ENCODE measurements at regions not wholly inside any gene's neighbourhood (a gene's known extent, or its start where the extent isn't known, plus 50 kb on each side); places are given as distances from the start of the nearest gene placed in this dataset.

GRCh38 chr1:117681093-117681900, 75.4 kb downstream of the TENT5C start:
- Mint-ChIP-seq H3K27ac (ENCODE audit: low read depth, unreplicated experiment) (no peak overlapping the region), H3K4me3 (ENCODE audit: unreplicated experiment) (no peak overlapping the region), H3K9me3 (ENCODE audit: unreplicated experiment) (no peaks in the 10 kb centered on the region), H3K27me3 (ENCODE audit: insufficient read depth, unreplicated experiment) (no peaks in the 10 kb centered on the region), H3K36me3 (ENCODE audit: insufficient read depth, unreplicated experiment) (no peaks in the 10 kb centered on the region), H3K4me1 (ENCODE audit: insufficient read depth, unreplicated experiment) (no peaks in the 10 kb centered on the region)
- no TSS peak for BruUV-seq (replicated peaks)
- DNase-seq (ENCODE audit: unreplicated experiment) = peak; percentile 13
- CTCF ChIA-PET = interaction anchor here (0.6 to 1.2 kb wide), 3 partner anchors 146 to 477 kb away, joined by 3 to 5 read pairs (median 4); no protein-coding TSS in a partner anchor
- POLR2A ChIA-PET = interaction anchor here (0.7 to 1.4 kb wide), 2 partner anchors 16 to 55 kb away, joined by 3 to 5 read pairs; no protein-coding TSS in a partner anchor
- no peak for TF ChIP-seq CTCF (IDR thresholded peaks at IDR 0.05; ENCODE audit: unreplicated experiment)
- intact Hi-C loops (cut with micrococcal nuclease) = no loop called here

- Mint-ChIP-seq H3K27ac (ENCODE audit: low read depth, unreplicated experiment) (no peak overlapping the region), H3K27me3 (ENCODE audit: insufficient read depth, unreplicated experiment) (no peaks in the 10 kb centered on the region), H3K4me1 (ENCODE audit: insufficient read depth, unreplicated experiment) (peaks cover 5% of the 10 kb centered on the region), H3K9me3 (ENCODE audit: unreplicated experiment) (no peaks in the 10 kb centered on the region), H3K36me3 (ENCODE audit: insufficient read depth, unreplicated experiment) (no peaks in the 10 kb centered on the region), H3K4me3 (ENCODE audit: unreplicated experiment) (no peak overlapping the region)
- ChIA-PET CTCF (interaction anchor here (0.6 to 1.3 kb wide), 3 partner anchors 77 to 478 kb away, joined by 3 to 4 read pairs (median 3); no protein-coding TSS in a partner anchor), POLR2A (no interaction called here)
- no peak for DNase-seq (ENCODE audit: unreplicated experiment)
- no TSS peak for BruUV-seq (replicated peaks)
- no peak for TF ChIP-seq CTCF (IDR thresholded peaks at IDR 0.05; ENCODE audit: unreplicated experiment)
- intact Hi-C loops (cut with micrococcal nuclease) = no loop called here
Observed at GRCh38 chr1:117681901-117682250, 76.0 kb downstream of the TENT5C start.

- no peaks in the 10 kb centered on the region for H3K9me3 Mint-ChIP-seq (ENCODE audit: unreplicated experiment)
- CTCF ChIA-PET = interaction anchor here (0.6 to 1.3 kb wide), 4 partner anchors 16 to 152 kb away, joined by 3 read pairs; no protein-coding TSS in a partner anchor
- no TSS peak for BruUV-seq (replicated peaks)
Observed at GRCh38 chr1:117682372-117682771, 76.5 kb downstream of the TENT5C start.

More at GRCh38 chr1:117682372-117682771, 76.5 kb downstream of the TENT5C start:
- no peak overlapping the region for H3K4me3 Mint-ChIP-seq (ENCODE audit: unreplicated experiment)
- intact Hi-C loops (cut with micrococcal nuclease) = no loop called here
- DNase-seq (ENCODE audit: unreplicated experiment) = no peak
- peaks cover 8% of the 10 kb centered on the region for H3K4me1 Mint-ChIP-seq (ENCODE audit: insufficient read depth, unreplicated experiment)
- no peak for TF ChIP-seq CTCF (IDR thresholded peaks at IDR 0.05; ENCODE audit: unreplicated experiment)
- no peaks in the 10 kb centered on the region for H3K27me3 Mint-ChIP-seq (ENCODE audit: insufficient read depth, unreplicated experiment)
- H3K27ac Mint-ChIP-seq (ENCODE audit: low read depth, unreplicated experiment) = no peak overlapping the region
- POLR2A ChIA-PET = interaction anchor here (0.6 kb wide), 1 partner anchor 142 kb away, joined by 3 read pairs; no protein-coding TSS in a partner anchor
- H3K36me3 Mint-ChIP-seq (ENCODE audit: insufficient read depth, unreplicated experiment) = no peaks in the 10 kb centered on the region

Data from MCF 10A (cell line).